MM.1S (cell line): ENCODE measurements at regions not wholly inside any gene's neighbourhood (a gene's known extent, or its start where the extent isn't known, plus 50 kb on each side); places are given as distances from the start of the nearest gene placed in this dataset.
"Not testable (repeated sequence)": the region's sequence is repeated elsewhere in the genome, so short reads cannot be mapped to it uniquely, and the experiment has no call there.

ENCODE experiments used
- DNase-seq: peaks from one replicate; pipeline ENCODE4 v3.0.0-alpha.2; 2015
- H2AFZ ChIP-seq: fragments of 300-600 bp; sonication (generic); 2 replicates; pipeline ENCODE4 v1.6.0; 2016; ENCODE audit warnings: antibody characterized with exemption, low read length
- H3F3A ChIP-seq: fragments of 300-600 bp; sonication (generic); 2 replicates; pipeline ENCODE4 v1.6.1; 2016; ENCODE audit warnings: mild to moderate bottlenecking, antibody characterized with exemption, low read length, moderate library complexity, mixed read lengths; ENCODE audit not compliant: insufficient read depth
- H3K27ac ChIP-seq: fragments of 300-600 bp; sonication (generic); 2 replicates; pipeline ENCODE4 v1.5.1; 2016; ENCODE audit warnings: mild to moderate bottlenecking, low read length
- H3K27me3 ChIP-seq: fragments of 300-600 bp; sonication (generic); replicated peaks from 2 replicates; pipeline ENCODE4 v1.6.0; 2016; ENCODE audit warnings: low read length; ENCODE audit not compliant: insufficient read depth
- H3K36me3 ChIP-seq: fragments of 300-600 bp; sonication (generic); replicated peaks from 2 replicates; pipeline ENCODE4 v1.6.1; 2016; ENCODE audit warnings: mild to moderate bottlenecking, low read length, mixed read lengths; ENCODE audit not compliant: insufficient read depth
- H3K4me1 ChIP-seq: fragments of 300-600 bp; sonication (generic); 2 replicates; pipeline ENCODE4 v1.6.1; 2016; ENCODE audit warnings: low read length, mixed read lengths
- H3K4me2 ChIP-seq: fragments of 300-600 bp; sonication (generic); 2 replicates; pipeline ENCODE4 v1.6.0; 2016; ENCODE audit warnings: low read depth, low read length
- H3K4me3 ChIP-seq: fragments of 300-600 bp; sonication (generic); 2 replicates; pipeline ENCODE4 v1.5.1; 2016; ENCODE audit warnings: low read length, mixed read lengths
- H3K79me2 ChIP-seq: fragments of 300-600 bp; sonication (generic); 2 replicates; pipeline ENCODE4 v1.6.1; 2016; ENCODE audit warnings: mixed run types, low read length, mixed read lengths
- H3K9ac ChIP-seq: fragments of 300-600 bp; sonication (generic); 2 replicates; pipeline ENCODE4 v1.6.1; 2016; ENCODE audit warnings: low read length, mixed read lengths
- H3K9me2 ChIP-seq: fragments of 300-600 bp; sonication (generic); replicated peaks from 2 replicates; pipeline ENCODE4 v1.6.1; 2016; ENCODE audit warnings: mild to moderate bottlenecking, low read length, mixed read lengths; ENCODE audit not compliant: insufficient read depth
- H3K9me3 ChIP-seq: fragments of 300-600 bp; sonication (generic); replicated peaks from 2 replicates; pipeline ENCODE4 v1.6.1; 2016; ENCODE audit warnings: mild to moderate bottlenecking, low read length, mixed read lengths; ENCODE audit not compliant: insufficient read depth
- H4K20me1 ChIP-seq: fragments of 300-600 bp; sonication (generic); 2 replicates; pipeline ENCODE4 v1.6.1; 2016; ENCODE audit warnings: mild to moderate bottlenecking, low read length, moderate library complexity, mixed read lengths; ENCODE audit not compliant: insufficient read depth
- EZH2 ChIP-seq: fragments of 300-600 bp; sonication (generic); optimal IDR thresholded peaks from 2 replicates; pipeline ENCODE3; 2017; ENCODE audit warnings: low read depth, mild to moderate bottlenecking, antibody characterized with exemption, low read length, mixed read lengths
- EZH2phosphoT487 ChIP-seq: fragments of 300-600 bp; sonication (generic); IDR thresholded peaks from 2 replicates; pipeline ENCODE4 v1.6.1; 2018; ENCODE audit warnings: antibody characterized with exemption, low read length
- TF ChIP-seq, protein P1 (sequence below): fragments of 300-600 bp; sonication (generic); IDR thresholded peaks from 2 replicates; pipeline ENCODE4 v1.5.1; 2016; ENCODE audit warnings: antibody characterized with exemption, low read length, mixed read lengths

DNA sequence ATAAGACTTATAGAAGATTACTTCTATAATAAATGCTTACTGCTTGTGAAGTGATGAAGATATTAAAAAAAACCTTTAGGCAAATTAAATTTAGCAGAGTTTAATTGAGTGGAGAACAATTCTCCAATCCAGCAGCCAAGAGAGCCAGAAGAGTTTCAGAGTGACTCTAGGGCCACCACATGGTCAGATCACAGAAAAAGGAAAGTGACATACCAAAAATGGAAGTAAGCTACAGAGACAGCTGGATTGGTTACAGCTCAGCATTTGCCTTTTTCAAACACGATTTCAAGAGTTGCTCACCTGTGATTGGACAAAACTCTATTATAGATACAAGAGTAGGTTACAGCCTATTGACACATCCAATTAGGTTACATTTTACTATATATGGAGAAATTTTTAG, 79.0 kb upstream of the TRAM1L1 start:
- Histone ChIP-seq H3K4me3 (no peak overlapping the region), H3K9me2 (no peaks in the 10 kb centered on the region), H4K20me1 (no peaks in the 10 kb centered on the region), H3K27me3 (no peaks in the 10 kb centered on the region), H3F3A (no peaks in the 10 kb centered on the region), H3K9me3 (no peaks in the 10 kb centered on the region), H3K36me3 (no peaks in the 10 kb centered on the region), H3K4me2 (no peak overlapping the region), H3K79me2 (no peaks in the 10 kb centered on the region), H3K27ac (no peak overlapping the region), H2AFZ (no peak overlapping the region), H3K9ac (no peak overlapping the region), H3K4me1 (no peaks in the 10 kb centered on the region)
- TF ChIP-seq EZH2 (no peak), EZH2phosphoT487 (no peak)
- TF ChIP-seq, protein P1, sequence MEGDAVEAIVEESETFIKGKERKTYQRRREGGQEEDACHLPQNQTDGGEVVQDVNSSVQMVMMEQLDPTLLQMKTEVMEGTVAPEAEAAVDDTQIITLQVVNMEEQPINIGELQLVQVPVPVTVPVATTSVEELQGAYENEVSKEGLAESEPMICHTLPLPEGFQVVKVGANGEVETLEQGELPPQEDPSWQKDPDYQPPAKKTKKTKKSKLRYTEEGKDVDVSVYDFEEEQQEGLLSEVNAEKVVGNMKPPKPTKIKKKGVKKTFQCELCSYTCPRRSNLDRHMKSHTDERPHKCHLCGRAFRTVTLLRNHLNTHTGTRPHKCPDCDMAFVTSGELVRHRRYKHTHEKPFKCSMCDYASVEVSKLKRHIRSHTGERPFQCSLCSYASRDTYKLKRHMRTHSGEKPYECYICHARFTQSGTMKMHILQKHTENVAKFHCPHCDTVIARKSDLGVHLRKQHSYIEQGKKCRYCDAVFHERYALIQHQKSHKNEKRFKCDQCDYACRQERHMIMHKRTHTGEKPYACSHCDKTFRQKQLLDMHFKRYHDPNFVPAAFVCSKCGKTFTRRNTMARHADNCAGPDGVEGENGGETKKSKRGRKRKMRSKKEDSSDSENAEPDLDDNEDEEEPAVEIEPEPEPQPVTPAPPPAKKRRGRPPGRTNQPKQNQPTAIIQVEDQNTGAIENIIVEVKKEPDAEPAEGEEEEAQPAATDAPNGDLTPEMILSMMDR: no peak; the same call in 1 of the 2 replicates
- DNase-seq: peak; percentile 56

DNA sequence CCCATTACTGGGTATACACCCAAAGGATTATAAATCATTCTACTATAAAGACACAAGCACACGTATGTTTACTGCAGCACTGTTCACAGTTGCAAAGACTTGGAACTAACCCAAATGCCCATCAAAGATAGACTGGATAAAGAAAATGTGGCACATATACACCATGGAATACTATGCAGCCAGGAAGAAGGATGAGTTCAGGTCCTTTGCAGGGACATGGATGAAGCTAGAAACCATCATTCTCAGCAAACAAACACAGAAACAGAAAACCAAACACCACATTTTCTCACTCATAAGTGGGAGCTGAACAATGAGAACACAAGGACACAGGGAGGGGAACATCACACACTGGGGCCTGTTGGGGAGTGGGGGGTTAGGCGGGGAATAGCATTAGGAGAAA, 90.0 kb upstream of the TRAM1L1 start:
- not testable (repeated sequence) for H3K4me2 ChIP-seq, H3F3A ChIP-seq, H3K9me3 ChIP-seq, H3K27me3 ChIP-seq, H4K20me1 ChIP-seq, H3K4me3 ChIP-seq, H3K36me3 ChIP-seq, H3K27ac ChIP-seq, H2AFZ ChIP-seq, DNase-seq, H3K4me1 ChIP-seq, H3K79me2 ChIP-seq, H3K9me2 ChIP-seq, H3K9ac ChIP-seq

GRCh38 chr4:117203231-117203630, 117.9 kb upstream of the TRAM1L1 start:
- Histone ChIP-seq H3K36me3 (no peaks in the 10 kb centered on the region), H3K9me3 (no peaks in the 10 kb centered on the region), H3K4me1 (no peaks in the 10 kb centered on the region), H3F3A (no peaks in the 10 kb centered on the region), H3K4me3 (no peak overlapping the region), H2AFZ (no peak overlapping the region), H4K20me1 (no peaks in the 10 kb centered on the region), H3K4me2 (no peak overlapping the region), H3K9ac (no peak overlapping the region), H3K9me2 (no peaks in the 10 kb centered on the region; the same call in 1 of the 2 replicates), H3K27ac (no peak overlapping the region), H3K79me2 (no peaks in the 10 kb centered on the region), H3K27me3 (no peaks in the 10 kb centered on the region)
- TF ChIP-seq, protein P1: no peak
- TF ChIP-seq EZH2: no peak
- no peak for TF ChIP-seq EZH2phosphoT487
- no peak for DNase-seq

GRCh38 chr4:117210551-117210950, 125.2 kb upstream of the TRAM1L1 start:
- H3K79me2 ChIP-seq: no peaks in the 10 kb centered on the region
- DNase-seq: no peak
- no peak overlapping the region for H3K4me2 ChIP-seq
- no peaks in the 10 kb centered on the region for H3K4me1 ChIP-seq
- no peak overlapping the region for H3K27ac ChIP-seq
- H3K9ac ChIP-seq: no peak overlapping the region
- no peak overlapping the region for H2AFZ ChIP-seq
- H3K36me3 ChIP-seq: no peaks in the 10 kb centered on the region
- no peak overlapping the region for H3K4me3 ChIP-seq
- no peaks in the 10 kb centered on the region for H4K20me1 ChIP-seq
- no peaks in the 10 kb centered on the region for H3K9me2 ChIP-seq
- H3F3A ChIP-seq: no peaks in the 10 kb centered on the region
- no peak for TF ChIP-seq EZH2
- TF ChIP-seq, protein P1: no peak
- no peak for TF ChIP-seq EZH2phosphoT487
- H3K9me3 ChIP-seq: no peaks in the 10 kb centered on the region
- H3K27me3 ChIP-seq: no peaks in the 10 kb centered on the region
